ENCODE measurements at regions not wholly inside any gene's neighbourhood (a gene's known extent, or its start where the extent isn't known, plus 50 kb on each side); places are given as distances from the start of the nearest gene placed in this dataset.
"Not testable (repeated sequence)": the region's sequence is repeated elsewhere in the genome, so short reads cannot be mapped to it uniquely, and the experiment has no call there.

DNA sequence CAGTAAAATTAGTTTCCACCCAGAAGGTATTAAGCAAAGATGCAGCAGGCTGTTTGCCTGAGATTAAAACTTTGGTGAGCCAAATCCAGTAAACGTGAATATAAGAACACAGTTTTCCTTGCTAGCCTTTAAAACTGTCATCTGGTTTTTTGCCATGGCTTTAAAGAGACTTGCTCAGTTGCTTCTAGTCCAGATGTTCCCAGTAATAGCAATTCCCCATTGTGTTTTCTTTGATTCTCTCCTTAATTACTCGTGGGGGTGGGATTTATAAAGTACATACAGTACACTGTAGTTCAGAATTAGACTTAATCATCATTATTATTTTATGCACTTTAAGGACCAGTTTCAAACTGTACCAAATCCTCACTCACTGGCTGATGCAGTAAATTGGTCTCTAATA lies 303.5 kb upstream of the ZNF804A start:
- no peak for DNase-seq

DNA sequence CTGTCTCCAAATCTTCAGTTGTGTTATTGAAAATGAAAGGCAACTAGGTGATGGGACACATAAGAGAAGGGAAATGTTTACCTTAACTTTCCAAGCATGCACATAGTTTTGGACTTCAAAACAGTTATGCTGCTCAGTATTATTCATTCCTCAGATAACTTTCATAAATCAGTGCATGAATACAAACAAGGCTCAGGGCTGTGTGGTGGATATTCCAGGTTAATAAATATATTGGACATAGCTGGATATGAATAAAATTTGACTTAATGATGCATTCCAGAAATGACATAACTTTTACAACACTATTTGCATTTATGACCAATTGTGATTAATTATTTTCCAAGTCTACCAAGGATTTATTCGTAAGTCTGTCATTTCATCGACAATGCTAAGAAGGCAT lies 301.2 kb upstream of the ZNF804A start:
- DNase-seq = no peak

DNA sequence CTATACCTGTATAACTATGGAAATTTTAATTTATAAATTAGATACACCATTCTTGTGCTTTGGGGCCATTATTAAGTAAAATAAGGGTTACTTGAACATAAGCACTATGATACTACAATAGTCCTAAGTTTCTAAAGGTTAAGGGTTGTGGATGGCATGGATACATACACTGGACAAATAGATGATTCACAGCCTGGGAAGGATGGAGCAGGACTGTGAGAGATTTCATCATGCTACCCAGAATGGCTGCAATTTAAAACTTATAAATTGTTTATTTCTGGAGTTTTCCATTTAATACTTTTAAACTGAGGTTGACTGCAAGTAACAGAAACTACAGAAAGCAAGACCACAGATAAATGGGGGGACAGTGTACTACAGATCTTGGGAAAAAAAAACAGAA lies 295.8 kb upstream of the ZNF804A start:
- DNase-seq = no peak

DNA sequence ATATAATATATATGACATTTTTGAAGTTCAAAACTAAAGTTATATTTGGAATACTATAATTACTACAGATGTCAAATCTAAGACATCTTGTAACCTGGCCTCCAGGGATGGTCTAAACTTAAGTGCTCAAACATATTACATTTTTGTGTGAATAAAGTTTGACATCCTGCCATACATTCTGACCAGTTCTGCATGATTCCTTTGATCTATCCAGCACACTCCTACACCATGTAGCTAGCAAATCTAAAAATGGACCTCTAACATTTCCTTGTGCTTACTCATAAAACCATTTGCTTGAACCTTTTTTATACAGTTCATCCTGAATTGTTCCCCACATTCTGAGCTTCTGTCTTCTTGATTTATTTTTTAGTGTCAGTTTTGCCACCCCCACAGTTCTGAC lies 294.3 kb upstream of the ZNF804A start:
- no peak for DNase-seq

DNA sequence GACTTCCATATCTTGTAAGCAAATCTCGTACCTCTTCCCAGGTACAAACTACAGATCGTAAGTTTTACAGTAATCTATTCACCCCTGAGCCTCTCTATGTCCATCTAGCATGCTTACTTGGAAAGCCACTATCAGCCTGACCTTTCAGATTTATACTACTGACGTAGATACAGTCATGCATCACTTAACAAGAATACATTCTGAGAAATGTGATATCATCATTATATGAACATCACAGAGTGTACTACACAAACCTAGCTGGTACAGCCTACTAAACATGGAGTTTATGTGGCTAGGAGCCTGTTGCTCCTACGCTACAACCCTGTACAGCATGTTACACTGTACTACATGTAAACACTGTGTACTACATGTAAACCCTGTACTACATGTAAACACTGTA lies 293.2 kb upstream of the ZNF804A start:
- DNase-seq = no peak

DNA sequence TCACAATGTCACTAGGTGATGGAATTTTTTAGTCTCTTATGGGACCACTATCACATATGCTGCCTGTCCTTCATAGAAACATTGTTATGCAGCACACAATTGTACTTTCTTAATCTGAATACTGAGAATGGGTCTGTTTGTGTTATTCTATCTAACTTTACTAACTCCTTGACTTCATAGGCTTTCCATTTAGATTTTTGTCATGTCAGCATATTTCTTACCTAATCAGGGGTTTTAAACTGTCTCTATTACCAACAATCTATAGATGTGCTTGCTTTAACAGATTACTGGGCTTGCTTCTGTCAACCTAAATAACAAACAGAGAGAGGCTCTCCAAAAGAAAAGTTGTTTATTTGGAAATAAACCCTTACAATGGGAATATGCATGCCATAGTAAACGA lies 289.6 kb upstream of the ZNF804A start:
- DNase-seq = no peak

DNA sequence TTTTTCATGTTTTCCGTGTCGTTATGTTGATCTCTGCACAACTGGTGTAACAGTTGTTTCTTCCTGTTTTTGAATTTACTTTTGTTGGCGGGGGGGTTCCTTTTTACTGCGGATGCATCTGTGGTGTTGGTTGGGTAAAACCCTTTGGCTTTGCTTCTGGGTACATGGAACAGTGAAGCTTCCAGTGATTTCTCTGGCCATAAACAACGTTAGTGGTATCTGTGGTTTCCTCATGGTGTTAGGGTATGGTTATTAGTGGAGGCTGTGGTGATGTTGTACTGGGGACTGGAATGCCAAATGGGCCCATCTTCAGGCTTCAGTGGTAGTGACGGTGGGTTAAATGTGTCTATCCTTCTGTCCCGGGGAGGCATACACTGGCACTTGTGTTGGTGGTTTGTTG lies 285.4 kb upstream of the ZNF804A start:
- DNase-seq = no peak

DNA sequence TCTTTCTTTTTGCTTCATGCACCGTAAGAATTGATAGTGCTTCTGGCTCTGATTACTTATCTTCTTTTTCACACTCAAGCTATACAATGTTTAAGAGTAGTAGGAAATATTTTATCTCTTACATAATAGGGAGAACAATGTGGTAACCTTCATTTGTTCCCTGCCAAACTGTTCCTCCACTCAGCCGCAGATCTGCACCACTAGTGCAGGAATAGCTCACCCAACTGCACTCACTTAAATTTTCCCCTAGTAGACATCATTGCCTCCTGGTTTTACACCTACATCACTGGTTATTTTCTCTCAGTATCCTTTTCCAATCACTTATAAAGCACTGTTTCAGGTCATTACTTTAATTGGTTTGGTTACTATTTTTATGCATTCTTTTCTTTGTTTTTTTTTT lies 283.5 kb upstream of the ZNF804A start:
- DNase-seq = no peak

DNA sequence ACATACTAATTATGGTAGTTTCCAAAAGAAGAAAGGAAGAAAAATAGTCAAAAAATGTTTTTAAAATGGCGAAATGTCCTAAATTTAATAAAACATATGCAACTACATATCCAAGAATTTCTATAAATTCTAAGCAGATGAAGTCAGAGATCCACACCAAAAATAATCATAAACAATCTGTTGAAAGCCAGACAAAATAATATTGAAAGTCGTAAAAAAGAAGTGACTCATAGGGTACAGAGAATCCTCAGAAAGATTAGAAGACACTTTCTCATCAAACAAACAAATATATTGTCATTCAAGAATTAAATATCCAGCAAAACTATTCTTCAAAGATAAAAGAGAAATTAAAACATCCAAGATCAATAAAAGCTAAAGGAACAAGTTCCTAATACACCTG lies 281.4 kb upstream of the ZNF804A start:
- DNase-seq = no peak

DNA sequence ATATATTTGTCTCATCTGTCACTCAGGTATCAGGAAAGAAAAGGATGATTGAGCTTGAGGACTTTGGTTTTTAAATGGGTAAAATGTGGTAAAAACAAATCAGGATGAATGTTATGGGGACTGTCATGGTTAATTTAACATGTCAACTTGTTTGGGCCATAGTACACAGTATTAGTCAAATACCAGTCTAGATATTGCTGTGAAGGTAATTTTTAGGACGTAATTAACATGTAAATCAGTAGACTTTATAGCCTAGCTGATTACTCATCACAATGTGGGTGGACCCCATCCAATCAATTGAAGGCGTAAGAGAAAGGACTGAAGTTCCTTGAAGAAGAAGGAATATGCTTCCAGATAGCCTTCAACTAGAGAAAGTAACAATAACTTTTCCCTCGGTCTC lies 275.7 kb upstream of the ZNF804A start:
- no peak for DNase-seq

DNA sequence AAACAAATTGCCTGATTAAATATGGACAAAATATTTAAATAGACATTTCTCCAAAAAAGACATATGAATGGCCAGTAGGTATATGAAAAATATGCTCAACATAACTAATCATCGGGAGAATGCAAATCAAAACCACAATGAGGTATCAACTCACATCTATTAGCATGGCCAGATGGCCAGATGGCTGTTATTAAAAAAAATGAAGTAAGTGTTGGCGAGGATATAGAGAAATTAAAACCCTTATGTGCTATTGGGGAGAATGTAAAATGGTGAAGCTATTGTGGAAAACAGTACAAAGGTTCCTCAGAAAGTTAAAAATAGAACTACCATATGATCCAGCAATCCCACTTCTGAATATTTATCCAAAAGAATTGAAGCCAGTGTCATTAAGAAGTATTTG lies 272.3 kb upstream of the ZNF804A start:
- DNase-seq = no peak

DNA sequence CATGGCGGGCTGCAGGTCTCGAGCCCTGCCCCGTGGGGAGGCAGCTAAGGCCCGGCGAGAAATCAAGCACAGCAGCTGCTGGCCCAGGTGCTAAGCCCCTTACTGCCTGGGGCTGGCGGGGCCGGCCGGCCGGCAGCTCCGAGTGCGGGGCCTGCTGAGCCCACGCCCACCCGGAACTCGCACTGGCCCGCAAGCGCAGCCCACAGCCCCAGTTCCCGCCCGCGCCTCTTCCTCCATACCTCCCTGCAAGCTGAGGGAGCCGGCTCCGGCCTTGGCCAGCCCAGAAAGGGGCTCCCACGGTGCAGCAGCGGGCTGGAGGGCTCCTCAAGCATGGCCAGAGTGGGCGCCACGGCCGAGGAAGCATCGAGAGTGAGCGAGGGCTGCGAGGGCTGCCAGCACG lies 270.5 kb upstream of the ZNF804A start:
- DNase-seq = not testable (repeated sequence)

DNA sequence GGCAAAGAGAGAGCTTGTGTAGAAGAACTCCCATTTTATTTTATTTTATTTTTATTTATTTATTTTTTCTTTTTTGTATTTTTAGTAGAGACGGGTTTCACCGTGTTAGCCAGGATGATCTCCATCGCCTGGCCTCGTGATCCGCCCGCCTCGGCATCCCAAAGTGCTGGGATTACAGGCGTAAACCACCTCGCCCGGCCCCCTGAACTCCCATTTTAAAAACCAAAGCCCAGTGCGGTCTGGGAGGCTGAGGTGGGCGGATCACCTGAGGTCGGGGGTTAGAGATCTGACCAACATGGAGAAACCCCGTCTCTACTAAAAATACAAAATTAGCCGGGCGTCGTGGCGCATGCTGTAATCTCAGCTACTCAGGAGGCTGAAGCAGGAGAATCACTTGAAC lies 267.8 kb upstream of the ZNF804A start:
- not testable (repeated sequence) for DNase-seq

DNA sequence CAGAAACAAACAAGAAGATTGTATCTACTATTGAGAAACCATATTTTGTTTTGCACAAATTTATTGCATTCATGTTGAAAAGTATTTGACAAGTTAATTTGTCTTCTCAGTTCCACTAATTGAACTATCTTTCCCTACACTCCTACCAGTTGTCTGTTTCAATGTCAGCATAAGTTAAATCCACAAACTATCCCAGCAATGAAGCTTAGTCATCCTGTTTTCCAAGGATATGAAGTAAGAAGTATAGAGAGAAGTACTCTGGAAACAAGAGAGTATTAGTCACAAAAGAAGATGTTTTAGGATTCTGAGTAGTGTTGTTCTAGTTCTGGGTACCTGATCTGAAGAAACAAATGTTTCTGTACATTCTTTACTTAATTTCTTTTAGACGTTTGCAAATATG lies 261.6 kb upstream of the ZNF804A start:
- DNase-seq = no peak

DNA sequence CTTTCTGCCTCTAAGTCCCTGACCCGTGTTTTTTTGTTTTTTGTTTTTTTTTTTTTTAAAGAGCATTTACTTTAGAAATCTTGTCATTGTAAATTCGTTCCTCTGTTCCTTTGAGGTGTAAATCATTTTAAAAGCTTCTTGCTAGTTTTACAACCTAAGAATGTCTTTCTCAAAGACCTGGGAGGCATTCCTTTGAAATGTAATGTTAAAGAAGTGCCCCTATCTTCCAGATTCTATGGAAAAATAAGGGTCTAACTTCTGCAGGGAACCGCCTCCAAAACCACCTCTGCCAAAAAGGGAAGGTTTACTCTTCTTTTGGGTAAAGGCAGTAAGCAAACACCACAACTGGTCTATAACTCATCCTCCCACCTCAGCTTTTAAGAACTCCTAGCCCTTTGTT lies 259.6 kb upstream of the ZNF804A start:
- DNase-seq = no peak

DNA sequence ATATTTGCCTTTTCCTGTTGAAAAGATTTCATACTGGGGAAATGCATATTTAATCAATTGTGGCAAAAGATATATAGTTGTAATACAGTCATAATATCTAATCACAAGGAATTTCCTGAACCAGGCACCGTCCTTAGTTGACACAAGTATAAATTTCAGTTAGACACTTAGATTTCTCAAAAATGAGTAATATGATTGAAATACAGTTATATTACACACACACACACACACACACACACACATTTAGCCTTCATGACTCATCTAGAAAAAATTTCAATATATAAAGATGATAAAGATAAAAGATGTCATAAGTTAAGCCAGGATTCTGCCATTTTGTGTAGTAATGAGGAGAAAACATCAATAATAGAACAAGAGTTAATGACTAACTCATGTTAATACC lies 258.4 kb upstream of the ZNF804A start:
- DNase-seq = no peak

DNA sequence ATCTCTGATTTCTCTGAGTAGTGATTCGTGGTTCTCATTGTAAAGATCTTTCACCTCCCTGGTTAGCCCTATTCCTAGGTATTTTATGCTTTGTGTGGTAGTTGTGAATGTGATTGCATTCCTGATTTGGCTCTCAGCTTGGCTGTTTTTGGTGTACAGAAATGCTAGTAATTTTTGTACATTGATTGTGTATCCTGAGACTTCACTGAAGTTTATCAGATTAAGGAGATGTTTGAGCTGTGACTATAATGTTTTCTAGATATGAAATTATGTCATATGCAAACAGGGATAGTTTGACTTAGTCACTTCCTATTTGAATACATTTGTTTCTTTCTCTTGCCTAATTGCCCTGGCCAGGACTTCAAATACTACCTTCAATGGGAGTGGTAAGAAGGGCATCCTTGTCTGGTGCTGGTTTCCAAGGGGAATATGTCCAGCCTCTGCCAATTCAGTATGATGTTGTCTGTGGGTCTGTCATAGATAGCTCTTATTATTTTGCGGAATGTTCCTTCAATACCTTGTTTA lies 251.9 kb upstream of the ZNF804A start:
- DNase-seq = no peak

DNA sequence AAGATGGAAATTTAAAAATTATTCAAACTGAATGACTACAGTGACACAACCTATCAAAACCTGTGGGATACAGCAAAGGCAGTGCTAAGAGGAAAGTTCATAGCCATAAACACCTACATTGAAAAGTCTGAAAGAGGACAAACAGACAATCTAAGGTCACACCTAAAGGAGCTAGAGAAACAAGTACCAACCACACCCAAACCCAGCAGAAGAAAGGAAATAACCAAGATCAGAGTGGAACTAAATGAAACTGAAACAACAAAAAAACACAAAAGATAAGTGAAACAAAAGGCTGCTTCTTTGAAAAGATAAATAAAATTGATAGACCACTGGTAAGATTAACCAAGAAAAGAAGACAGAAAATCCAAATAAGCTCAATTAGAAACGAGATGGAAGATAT lies 247.2 kb upstream of the ZNF804A start:
- no peak for DNase-seq

DNA sequence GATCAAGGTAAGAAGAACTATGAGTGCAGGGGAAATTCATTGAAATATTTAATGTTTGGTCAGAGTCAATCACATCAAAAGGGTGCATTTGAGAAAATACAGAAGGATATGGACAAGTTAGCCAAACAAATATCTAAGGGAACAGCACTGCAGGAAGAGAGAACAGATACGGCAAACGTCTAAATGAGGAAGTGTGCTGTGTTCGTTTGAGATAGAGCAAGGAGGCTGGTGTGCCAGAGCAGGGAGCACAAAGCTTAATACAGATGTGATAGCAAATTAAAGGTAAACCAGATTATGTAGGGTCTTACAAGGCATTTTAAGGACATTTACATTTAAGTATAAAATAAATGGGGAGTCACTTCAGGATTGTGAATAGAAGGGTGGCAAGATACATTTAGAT lies 241.3 kb upstream of the ZNF804A start:
- DNase-seq = no peak

DNA sequence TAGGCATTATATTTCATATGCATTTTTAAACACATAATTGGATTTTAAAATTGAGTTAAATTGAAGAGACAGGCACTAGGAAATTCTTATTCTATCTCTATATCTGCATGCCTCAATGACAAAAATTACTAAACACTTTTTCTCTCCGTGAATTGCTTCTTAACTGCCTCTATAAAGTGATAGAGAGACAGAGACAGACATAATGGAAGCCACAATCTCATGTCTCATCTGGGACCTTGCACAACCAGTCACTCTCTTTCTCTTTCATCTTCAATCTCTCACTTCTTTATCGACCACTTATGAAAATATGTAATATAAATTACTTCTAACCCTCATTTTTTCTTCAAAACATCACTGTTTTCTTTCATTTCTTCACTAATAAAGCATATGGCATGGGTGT lies 238.9 kb upstream of the ZNF804A start:
- no peak for DNase-seq

DNA sequence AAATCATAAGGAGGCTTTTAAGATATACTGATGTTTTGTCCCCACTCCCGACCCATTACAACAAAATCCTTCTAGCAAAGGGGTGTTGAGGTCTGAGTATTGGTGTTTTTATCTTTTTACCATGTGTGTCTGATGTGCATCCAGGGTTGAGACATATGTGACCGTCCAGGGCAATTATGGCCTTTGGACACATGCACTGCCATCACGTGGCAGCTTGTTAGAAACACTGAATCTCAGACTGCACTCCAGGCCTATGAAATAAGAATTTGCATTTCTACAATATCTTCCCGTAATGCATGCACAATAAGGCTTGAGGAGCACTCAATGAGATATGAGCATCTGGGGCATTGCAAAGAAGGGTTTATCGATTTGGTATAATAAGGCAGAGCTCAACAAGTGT lies 235.1 kb upstream of the ZNF804A start:
- no peak for DNase-seq

DNA sequence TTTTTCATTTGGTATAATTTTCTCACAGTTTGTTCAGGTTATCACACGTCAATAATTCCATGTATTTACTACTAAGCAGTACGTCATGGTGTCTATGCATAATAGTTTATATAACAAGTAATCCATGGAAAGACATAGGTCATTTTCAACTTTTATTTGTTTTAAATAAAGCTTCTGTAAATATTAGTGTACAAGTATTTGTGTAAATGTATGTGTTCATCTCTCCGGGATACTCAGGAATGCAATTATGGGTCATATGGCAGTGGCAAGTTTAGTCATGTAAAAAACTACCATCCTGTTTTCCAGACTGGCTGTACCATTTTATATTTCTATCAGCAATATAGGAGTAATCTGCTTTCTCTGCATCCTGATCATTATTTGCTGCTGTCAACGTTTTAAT lies 231.1 kb upstream of the ZNF804A start:
- DNase-seq = no peak

DNA sequence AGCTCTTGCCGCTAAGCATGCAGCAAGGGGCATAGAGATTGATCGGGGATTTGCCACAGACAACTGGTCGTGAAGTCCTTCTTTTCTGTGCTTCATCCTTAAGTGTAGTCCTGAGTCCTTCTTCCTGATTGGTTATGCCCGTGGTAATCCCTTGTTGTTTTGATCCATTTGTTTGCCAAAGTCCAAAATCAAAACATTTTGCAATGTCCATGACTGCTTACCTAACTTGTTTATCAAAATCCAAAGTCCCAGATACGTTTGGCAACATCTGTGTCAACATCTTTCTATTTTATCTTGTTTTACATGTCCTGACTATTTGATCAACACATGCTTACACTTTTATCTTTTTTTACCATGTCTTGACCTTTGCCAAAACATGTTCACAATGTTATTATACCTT lies 229.0 kb upstream of the ZNF804A start:
- no peak for DNase-seq

DNA sequence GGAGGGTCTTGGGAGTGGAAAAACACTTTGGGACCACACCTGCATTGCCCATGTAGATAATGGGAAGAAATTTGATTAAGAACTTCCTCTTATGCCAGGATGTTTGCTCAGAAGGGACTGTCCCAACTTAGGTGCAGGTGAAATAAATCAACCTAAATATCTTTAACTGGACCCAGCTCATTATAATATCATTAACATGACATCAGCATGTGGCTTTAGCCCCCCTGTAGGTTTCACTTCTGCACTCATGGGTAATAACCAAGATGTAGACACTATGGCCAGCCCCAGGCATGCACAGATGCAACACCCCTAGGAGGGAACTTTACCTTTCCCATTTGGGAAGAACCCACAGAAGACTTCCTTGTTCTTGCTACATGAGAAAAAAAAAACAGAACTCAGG lies 227.4 kb upstream of the ZNF804A start:
- DNase-seq = no peak

DNA sequence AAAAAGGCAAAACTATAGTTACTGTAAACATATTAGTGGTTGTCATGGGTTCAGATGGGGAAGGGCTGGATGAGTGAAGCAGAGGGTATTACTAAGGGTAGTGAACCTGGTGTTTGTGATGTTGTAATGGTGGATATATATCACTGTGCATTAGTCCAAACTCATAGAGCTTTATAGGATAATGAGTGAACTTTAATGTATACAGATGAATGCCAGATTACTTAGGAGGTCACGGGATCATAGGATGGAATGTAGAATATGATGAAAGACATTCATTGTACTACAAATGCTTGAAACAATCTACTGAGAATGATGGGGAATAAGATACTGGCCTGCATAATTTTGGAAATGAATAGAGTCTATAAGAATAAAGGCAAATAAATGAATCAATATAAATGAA lies 226.7 kb upstream of the ZNF804A start:
- DNase-seq = no peak

DNA sequence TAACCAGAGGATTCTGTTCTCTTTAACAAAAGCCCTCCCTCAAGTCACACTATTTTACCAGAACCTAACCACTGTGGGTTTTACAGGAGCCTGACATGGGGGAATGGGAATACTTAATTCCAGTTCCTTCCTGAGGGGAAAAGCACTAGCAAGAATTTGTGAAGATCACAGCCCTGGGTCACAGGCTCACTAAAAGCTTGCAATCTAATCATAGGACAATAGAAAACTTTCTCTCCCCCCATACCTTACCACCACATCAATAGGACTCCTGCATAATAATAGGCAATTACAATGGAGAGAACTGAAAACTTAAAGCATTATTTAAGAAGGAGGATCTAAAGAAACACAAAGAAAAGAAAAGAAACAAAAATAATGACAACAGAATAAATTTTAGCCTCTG lies 225.8 kb upstream of the ZNF804A start:
- no peak for DNase-seq
